Suppressor macrophage treated with lipopolysaccharide for 1 hour (primary cell): ENCODE measurements at regions not wholly inside any gene's neighbourhood (a gene's known extent, or its start where the extent isn't known, plus 50 kb on each side); places are given as distances from the start of the nearest gene placed in this dataset.

ENCODE experiments used
- DNase-seq, 3 donors: peaks; one replicate each; pipeline ENCODE4 v3.0.0-alpha.2; 2020 to 2022

- no peak for DNase-seq
These were observed 145.4 kb downstream of the ZC3H11B start for GRCh38 chr1:219467524-219467923.

- DNase-seq = no peak
These were observed 146.1 kb downstream of the ZC3H11B start for GRCh38 chr1:219466766-219467165.

- DNase-seq = peak; percentile 45 to 85 (median 81)
These were observed 147.5 kb downstream of the ZC3H11B start for GRCh38 chr1:219465212-219466093.

- no peak for DNase-seq
These were observed 149.3 kb downstream of the ZC3H11B start for GRCh38 chr1:219463636-219464035.

GRCh38 chr1:219461981-219462400 lies 150.9 kb downstream of the ZC3H11B start:
- DNase-seq = peak; percentile 50 to 80 (median 75)

GRCh38 chr1:219460896-219461815 lies 151.7 kb downstream of the ZC3H11B start:
- DNase-seq = peak; percentile 68 to 86 (median 81)

- DNase-seq = peak; percentile 20 to 63 (median 56)
These were observed 152.6 kb downstream of the ZC3H11B start for GRCh38 chr1:219460081-219460895.

- DNase-seq = peak; percentile 22 to 55 (median 50)
These were observed 153.4 kb downstream of the ZC3H11B start for GRCh38 chr1:219459351-219460080.

GRCh38 chr1:219446288-219446687 lies 166.6 kb downstream of the ZC3H11B start:
- no peak for DNase-seq

GRCh38 chr1:219445864-219446263 lies 167.0 kb downstream of the ZC3H11B start:
- DNase-seq = no peak

GRCh38 chr1:219444474-219444873 lies 168.4 kb downstream of the ZC3H11B start:
- DNase-seq = no peak

GRCh38 chr1:219443763-219444162 lies 169.1 kb downstream of the ZC3H11B start:
- DNase-seq = no peak

- DNase-seq = peak; percentile 54 to 80 (median 67)
These were observed 170.3 kb downstream of the ZC3H11B start for GRCh38 chr1:219442611-219443061.

GRCh38 chr1:219441884-219442283 lies 171.0 kb downstream of the ZC3H11B start:
- no peak for DNase-seq

GRCh38 chr1:219439376-219439775 lies 173.5 kb downstream of the ZC3H11B start:
- DNase-seq = no peak

- DNase-seq = no peak
These were observed 174.5 kb downstream of the ZC3H11B start for GRCh38 chr1:219438386-219438785.

GRCh38 chr1:219434923-219435297 lies 178.0 kb downstream of the ZC3H11B start:
- DNase-seq = no peak

GRCh38 chr1:219434285-219434922 lies 178.5 kb downstream of the ZC3H11B start:
- DNase-seq = no peak

- DNase-seq = no peak
These were observed 179.3 kb downstream of the ZC3H11B start for GRCh38 chr1:219433496-219434131.

GRCh38 chr1:219433001-219433400 lies 179.9 kb downstream of the ZC3H11B start:
- DNase-seq = no peak

GRCh38 chr1:219432191-219432606 lies 180.7 kb downstream of the ZC3H11B start:
- no peak for DNase-seq
